ENCODE measurements at regions not wholly inside any gene's neighbourhood (a gene's known extent, or its start where the extent isn't known, plus 50 kb on each side); places are given as distances from the start of the nearest gene placed in this dataset.

- no peaks in the 10 kb centered on the region for H3K36me3 ChIP-seq
- ATAC-seq (peak in 1 of 2 donors; percentile 41), DNase-seq (no peak)
- TF ChIP-seq CTCF (IDR thresholded peaks at IDR 0.05), result no peak
- no peaks in the 10 kb centered on the region for H3K9me3 ChIP-seq
- H3K27me3 ChIP-seq (ENCODE audit: low read depth), result no peaks in the 10 kb centered on the region
- intact Hi-C loops (cut with DNase I), result no loop called here
- H3K4me3 ChIP-seq, result no peak overlapping the region
- H3K27ac ChIP-seq, result no peak overlapping the region
- H3K4me1 ChIP-seq, result no peaks in the 10 kb centered on the region
Measured at GRCh38 chr13:88919970-88920628, 1248.9 kb downstream of the SLITRK5 start.

GRCh38 chr13:88925954-88926353 is 1254.8 kb downstream of the SLITRK5 start:
- H3K27me3 ChIP-seq (ENCODE audit: low read depth), result no peaks in the 10 kb centered on the region
- ATAC-seq, result peak in 1 of 2 donors; percentile 17
- no peak for DNase-seq
- no peaks in the 10 kb centered on the region for H3K4me1 ChIP-seq
- no peak overlapping the region for H3K4me3 ChIP-seq
- H3K36me3 ChIP-seq, result no peaks in the 10 kb centered on the region
- H3K27ac ChIP-seq, result no peak overlapping the region
- intact Hi-C loops (cut with DNase I), result no loop called here
- TF ChIP-seq CTCF (IDR thresholded peaks at IDR 0.05), result no peak
- no peaks in the 10 kb centered on the region for H3K9me3 ChIP-seq

GRCh38 chr13:88926890-88927502 is 1255.8 kb downstream of the SLITRK5 start:
- intact Hi-C loops (cut with DNase I), result no loop called here
- H3K4me3 ChIP-seq, result no peak overlapping the region
- H3K36me3 ChIP-seq, result no peaks in the 10 kb centered on the region
- no peaks in the 10 kb centered on the region for H3K9me3 ChIP-seq
- ATAC-seq, result peak in 1 of 2 donors; percentile 41
- no peaks in the 10 kb centered on the region for H3K27me3 ChIP-seq (ENCODE audit: low read depth)
- no peak for TF ChIP-seq CTCF (IDR thresholded peaks at IDR 0.05)
- no peak for DNase-seq
- H3K4me1 ChIP-seq, result no peaks in the 10 kb centered on the region
- no peak overlapping the region for H3K27ac ChIP-seq

GRCh38 chr13:88932950-88933349 is 1261.8 kb downstream of the SLITRK5 start:
- no peaks in the 10 kb centered on the region for H3K9me3 ChIP-seq
- DNase-seq (no peak), ATAC-seq (peak in 1 of 2 donors; percentile 52)
- intact Hi-C loops (cut with DNase I), result no loop called here
- H3K27ac ChIP-seq, result no peak overlapping the region
- H3K4me3 ChIP-seq, result no peak overlapping the region
- H3K4me1 ChIP-seq, result no peaks in the 10 kb centered on the region
- no peaks in the 10 kb centered on the region for H3K27me3 ChIP-seq (ENCODE audit: low read depth)
- H3K36me3 ChIP-seq, result no peaks in the 10 kb centered on the region
- no peak for TF ChIP-seq CTCF (IDR thresholded peaks at IDR 0.05)

- Histone ChIP-seq H3K4me1 (no peaks in the 10 kb centered on the region), H3K27me3 (ENCODE audit: low read depth) (no peaks in the 10 kb centered on the region), H3K4me3 (no peak overlapping the region), H3K9me3 (no peaks in the 10 kb centered on the region), H3K27ac (no peak overlapping the region), H3K36me3 (no peaks in the 10 kb centered on the region)
- DNase-seq (no peak), ATAC-seq (no peak)
- no peak for TF ChIP-seq CTCF (IDR thresholded peaks at IDR 0.05)
- intact Hi-C loops (cut with DNase I), result no loop called here
Measured at GRCh38 chr13:88937384-88937783, 1266.2 kb downstream of the SLITRK5 start.

All from lower lobe of right lung (tissue), 2 donors.